SK-MEL-5 (cell line): ENCODE measurements at regions not wholly inside any gene's neighbourhood (a gene's known extent, or its start where the extent isn't known, plus 50 kb on each side); places are given as distances from the start of the nearest gene placed in this dataset.
A peak's percentile ranks its signal among the peaks of the same experiment; 100 is the strongest.

Experiments
- DNase-seq: peaks from one replicate; pipeline ENCODE4 v3.0.0-alpha.2; 2016; ENCODE audit warnings: low read depth, low spot score
- in situ Hi-C: cut with HindIII; loops from 2 replicates; pipeline ENCODE4 v1.10.0; 2016; ENCODE audit warnings: low sequenced_read_pairs, high pct_unique_total_duplicates, low pct_unique_long_range_greater_than_20kb

DNA sequence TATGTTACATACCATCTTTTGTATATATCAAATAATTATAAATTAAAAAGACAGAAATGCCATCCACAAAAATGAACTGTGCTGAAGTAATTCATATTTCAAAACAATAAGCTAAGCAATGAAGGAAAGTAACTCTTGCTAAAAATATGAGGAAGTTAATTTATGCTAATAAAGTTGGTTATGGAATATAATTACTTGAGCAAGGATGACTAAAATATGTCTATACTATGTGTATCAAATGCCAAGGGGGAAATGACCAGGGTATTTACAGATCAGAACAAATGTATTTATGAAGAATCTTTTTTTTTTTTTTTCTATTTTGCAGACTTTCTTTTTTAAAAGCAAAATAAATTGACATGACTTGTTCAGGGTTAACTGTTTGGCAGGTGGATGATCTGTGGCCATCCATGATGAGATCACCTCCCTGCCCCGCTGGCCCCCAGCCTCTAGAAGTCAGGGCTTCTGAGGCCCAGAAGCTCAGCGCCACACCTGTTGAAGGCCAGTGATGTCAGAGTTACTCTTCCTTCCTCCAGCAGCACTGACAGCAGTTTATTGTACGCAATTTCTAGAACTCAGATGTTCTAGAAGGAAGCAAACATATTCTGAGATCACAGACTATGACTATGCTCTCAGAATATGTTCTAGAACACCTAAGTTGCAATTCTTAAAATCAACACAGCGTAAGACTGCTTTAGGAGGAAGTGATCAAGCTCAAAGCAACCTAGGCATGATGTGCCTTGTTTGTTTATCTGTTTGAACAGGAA, 196.1 kb upstream of the KLF14 start:
- DNase-seq, result no peak
- in situ Hi-C loops, result no loop called here

DNA sequence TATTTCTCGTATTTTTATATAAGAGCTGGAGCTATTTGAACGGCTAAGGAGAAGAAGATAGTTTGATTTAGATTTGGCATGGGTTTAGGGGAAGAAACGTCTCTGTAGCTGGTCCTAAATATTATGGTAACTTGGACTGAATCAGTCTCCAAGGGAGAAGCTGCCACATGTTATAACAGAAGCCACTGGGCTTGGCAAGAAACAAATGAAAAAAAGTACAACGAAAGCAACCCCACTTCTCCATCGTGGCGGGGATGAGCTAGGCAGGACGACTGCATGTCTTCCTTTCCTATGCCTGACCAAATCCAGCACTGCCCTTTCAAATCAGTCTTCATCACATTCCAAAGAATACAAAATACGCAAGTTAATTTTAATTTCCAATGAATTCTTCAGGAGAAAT, 196.7 kb upstream of the KLF14 start:
- in situ Hi-C loops, result no loop called here
- no peak for DNase-seq

DNA sequence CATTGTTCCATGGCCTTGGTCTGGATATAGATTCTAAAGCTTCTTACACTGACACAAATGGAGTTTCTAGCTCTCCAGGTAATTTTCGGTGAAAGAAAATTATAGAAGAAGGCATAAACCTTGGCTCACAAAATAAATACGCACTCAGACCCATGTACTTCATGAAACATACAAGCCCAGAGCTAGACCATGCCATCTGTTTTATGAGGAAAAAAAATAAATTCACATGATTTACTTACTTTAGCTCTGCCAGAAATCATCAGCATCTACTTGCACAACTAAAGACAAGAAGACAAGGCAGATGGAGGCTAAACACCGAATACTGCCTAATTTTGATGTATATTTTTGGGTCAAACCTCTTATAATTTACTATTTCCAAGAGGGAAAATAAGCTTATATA, 197.4 kb upstream of the KLF14 start:
- DNase-seq, result no peak
- in situ Hi-C loops, result no loop called here

DNA sequence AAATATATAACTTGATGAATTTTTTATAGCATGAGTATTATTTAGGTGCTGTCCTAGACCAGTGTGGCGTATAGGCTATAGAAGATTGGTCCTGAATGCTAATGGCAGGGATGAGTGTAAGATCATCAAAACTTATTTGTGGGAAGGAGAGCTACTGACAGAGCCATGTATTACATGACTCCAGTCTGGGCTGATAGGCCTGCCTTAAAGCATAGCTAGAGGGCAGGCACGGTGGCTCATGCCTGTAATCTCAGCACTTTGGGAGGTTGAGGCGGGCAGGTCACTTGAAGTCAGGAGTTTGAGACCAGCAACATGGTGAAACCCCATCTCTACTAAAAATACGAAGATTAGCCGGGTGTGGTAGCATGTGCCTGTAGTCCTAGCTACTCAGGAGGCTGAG, 198.1 kb upstream of the KLF14 start:
- in situ Hi-C loops, result no loop called here
- DNase-seq, result no peak

DNA sequence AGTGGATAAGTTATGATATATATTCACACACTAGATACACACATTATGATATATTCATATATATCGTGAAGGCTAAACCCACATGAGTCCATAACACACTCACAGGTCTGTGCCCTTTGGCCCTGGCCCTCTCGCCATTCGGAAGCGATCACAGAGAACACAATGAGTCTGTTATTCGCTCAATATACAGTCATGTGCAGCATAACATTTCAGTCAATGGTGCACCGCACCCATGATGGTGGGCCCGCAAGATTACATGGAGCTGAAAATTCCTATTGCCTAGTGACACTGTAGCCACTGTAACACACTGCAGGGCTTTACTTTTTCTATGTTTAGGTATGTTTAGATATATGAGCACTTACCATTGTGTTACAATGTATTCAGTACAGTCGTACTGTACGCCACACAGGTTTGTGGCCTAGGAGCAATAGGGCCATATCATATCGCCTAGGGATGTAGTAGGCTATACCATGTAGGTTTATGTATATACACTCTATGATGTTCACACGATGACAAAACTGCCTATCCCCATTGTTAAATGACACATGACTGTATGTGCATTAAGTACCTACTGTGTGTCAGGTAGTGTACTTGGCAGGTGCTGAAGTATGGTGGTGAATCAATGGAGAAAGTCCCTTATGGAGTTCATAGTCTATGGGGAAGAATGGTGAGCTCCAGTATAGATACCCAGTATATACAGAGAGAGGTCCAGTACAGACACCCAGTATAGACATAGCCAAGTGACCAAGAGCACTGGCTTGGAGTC, 198.8 kb upstream of the KLF14 start:
- peak; percentile 84 for DNase-seq
- in situ Hi-C loops, result no loop called here

DNA sequence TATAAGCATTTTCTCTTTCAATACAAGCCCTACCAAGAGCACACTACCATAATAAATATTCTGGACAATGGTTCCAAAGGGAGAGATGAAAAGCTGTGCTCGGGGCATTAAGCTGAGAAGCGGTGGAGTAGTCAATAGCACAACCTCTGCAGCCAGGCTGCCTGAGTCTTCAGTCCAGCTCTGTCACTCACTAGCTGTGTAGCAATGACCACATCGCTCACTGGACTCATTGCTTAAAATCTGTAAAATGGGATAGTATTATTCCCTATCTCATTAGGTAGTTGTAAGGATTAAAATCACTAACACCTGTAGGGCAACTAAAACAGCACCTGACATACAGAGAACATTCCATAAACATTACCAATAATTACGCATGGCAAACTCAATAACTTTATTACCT, 199.9 kb upstream of the KLF14 start:
- no peak for DNase-seq
- in situ Hi-C loops, result no loop called here

DNA sequence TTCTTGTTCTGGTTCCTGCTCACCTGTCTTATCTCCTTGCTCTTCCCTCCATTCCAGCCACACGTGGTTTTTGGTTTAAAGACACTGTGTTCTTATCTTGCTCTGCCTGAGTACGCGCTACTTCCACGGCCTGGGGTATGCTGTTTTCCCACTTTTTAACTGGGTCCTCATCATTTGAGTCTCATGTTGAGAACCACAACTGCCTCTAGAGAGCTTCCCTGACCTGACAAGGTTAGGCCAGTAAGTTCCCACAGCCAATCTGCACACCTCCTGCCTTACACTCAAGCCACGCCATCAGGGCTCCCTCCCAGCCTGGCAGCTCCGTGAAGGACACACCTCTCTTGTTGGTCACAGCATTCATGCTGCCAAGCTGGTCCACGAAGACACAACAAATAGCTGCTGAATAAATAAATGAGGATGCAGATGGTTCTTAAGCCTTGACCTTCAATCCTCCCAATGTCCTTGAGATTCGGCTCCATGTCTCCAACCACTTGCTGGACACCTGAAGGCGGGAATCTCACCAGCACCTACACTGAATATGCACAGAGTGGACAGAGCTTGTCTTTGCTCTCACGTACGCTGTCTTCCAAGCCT, 201.7 kb upstream of the KLF14 start:
- DNase-seq, result no peak
- in situ Hi-C loops, result no loop called here

DNA sequence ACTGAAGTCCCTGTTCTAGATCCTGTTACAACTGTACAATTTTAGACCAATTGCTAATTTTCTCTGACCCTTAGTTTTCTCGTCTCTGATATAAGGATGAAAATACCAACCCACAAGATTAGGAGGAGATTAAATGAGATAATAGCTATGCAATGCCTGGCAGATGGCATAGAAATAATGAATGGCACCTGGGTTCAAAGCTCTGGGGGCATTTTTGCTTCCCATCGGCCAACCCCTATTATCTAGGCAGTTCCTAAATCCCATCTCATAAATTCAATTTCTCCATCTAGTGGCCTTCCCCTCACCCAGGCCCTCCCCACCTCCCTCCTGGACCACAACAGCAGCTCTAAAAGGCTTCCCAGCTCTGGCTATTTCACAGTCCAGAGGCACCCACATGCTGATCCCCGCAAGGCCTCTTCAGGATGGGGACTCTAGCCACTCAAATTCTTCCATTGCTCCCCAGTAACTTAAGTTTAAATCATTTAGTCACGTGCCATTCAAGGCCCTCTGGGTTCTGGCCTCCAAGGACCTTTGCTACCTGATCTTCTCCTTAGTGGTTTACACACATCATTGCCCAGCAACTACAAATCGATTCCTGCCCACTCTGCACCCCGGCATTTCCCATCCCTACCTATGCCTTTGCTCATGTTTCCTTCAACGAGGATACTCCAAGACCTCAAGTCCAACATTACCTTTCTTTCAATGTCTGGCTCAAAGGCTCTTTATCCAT, 202.4 kb upstream of the KLF14 start:
- in situ Hi-C loops, result no loop called here
- DNase-seq, result no peak

DNA sequence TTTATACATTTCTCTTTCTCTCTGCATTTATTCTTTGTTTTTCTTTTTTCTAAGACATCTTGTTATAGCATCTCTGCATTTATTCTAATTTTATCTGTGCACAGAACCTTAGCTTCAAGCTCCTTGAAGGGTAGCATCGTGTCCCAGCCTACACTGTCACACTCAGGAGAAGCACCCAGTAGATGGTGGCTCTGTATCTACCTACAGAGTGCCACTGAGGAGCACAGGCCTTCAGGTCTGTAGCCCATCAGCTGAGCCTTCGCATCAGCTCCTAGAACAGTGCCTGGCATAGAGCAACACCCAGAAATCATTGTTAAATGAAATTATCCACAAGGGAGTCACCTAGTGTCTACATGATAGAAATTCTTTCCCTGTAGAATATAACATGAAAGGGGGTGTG, 203.0 kb upstream of the KLF14 start:
- in situ Hi-C loops, result no loop called here
- DNase-seq, result no peak

DNA sequence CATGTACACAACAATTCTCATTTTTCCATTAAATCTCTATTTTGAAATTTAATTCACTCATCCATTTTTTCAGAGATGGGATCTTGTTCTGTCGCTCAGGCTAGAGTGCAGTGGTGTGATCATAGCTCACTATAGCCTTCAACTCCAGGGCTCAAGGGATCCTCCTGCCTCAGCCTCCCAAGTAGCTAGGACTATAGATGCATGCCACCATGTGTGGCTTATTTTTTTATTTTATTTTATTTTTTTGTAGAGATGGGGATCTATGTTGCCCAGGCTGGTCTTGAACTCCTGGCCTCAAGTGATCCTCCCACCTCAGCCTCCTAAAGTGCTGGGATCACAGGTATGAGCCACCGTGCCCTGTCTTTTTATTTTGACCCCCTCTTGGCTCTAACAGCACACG, 203.8 kb upstream of the KLF14 start:
- DNase-seq, result no peak
- in situ Hi-C loops, result no loop called here

DNA sequence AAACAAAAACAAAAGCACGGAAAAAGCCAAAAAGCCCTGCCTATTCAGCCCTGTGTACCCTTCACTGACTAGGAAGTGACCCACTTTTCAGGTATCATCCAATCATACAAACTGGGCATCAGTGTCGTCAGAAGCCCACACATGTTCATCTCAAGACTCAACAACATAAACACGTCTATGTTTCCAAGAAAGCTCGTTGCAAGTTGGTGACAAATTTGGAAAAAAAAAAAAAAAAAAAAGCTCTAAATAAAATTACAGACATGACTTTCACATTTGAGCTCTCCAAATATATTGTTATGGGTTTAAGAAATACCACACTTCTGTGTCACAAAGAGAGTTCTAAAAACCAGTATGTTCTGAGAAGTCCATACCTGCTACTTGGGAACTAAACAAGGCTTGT, 204.7 kb upstream of the KLF14 start:
- no peak for DNase-seq
- in situ Hi-C loops, result no loop called here

DNA sequence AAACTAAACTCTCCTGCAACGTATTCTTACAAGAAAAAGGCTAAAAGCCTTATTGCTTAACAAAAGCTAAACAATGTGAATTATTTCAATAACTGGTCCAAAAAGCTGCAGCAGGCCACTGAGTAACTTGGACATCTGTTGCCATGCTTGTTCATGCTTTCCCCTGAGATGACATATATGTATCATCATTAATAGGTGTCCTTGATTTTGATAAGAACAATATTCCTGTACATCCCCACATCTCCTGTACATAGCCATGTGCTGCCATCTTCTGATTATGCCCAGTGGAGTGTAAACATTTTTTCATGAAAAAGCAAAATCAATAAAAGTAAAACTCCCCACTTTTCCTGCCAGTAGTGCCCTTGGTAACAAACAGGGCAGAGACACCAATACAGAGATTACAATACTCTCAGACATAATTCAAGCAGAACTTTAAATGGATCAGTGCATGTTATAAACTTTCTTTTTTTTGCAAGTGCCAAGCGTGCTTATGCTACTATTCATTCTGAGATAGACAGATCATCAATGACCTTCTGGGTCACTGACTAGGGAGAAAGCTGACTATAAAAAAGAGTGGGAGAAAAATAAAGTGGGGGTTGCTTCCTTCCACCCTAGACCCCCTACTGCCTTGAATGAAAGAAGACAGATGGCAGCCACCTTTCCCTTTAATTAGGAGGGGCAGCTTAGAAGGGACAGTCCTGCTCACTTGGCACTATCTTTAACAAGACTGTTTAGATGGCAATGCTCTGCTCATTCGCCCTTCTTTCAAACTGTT, 205.5 kb upstream of the KLF14 start:
- in situ Hi-C loops, result no loop called here
- no peak for DNase-seq

DNA sequence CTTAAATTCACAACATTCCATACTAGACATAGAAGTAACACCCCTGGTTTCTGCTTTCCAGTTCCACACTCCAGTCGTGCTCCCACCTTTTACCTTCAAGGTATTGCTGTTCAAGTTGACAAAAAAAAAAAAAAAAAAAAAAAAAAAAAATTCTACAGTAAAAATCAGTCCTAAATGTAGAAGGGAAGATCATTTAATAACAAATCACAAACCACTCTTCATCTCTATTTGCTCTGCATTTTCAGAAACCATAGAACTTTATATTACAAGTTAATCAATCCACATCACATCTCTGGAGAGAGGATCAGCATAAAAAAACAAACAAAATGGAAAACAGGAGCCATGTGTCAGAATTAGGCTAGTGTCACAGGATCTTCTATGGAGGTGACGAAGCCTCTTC, 206.3 kb upstream of the KLF14 start:
- in situ Hi-C loops, result no loop called here

DNA sequence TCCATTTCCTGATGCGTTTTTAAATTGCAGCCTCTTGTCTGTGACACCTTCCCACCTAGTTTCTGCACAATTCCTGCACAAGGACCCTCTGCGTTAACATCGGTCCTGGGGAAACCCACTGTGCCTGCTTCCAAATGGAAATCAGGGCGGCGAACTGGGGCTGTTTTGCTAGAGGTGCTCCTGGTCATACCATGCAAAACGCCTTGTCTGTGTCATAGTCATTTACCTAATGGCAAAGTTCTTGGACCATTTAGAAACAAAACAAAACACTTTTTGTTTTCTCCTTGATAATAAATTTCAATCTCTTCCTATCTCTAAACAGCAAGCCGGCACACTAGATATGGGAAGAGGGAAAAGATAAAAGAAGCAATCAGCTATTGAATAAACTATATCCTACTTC, 206.9 kb upstream of the KLF14 start:
- DNase-seq, result peak; percentile 52
- in situ Hi-C loops, result no loop called here

More for the DNA sequence above, 206.3 kb upstream of the KLF14 start:
- DNase-seq, result no peak

DNA sequence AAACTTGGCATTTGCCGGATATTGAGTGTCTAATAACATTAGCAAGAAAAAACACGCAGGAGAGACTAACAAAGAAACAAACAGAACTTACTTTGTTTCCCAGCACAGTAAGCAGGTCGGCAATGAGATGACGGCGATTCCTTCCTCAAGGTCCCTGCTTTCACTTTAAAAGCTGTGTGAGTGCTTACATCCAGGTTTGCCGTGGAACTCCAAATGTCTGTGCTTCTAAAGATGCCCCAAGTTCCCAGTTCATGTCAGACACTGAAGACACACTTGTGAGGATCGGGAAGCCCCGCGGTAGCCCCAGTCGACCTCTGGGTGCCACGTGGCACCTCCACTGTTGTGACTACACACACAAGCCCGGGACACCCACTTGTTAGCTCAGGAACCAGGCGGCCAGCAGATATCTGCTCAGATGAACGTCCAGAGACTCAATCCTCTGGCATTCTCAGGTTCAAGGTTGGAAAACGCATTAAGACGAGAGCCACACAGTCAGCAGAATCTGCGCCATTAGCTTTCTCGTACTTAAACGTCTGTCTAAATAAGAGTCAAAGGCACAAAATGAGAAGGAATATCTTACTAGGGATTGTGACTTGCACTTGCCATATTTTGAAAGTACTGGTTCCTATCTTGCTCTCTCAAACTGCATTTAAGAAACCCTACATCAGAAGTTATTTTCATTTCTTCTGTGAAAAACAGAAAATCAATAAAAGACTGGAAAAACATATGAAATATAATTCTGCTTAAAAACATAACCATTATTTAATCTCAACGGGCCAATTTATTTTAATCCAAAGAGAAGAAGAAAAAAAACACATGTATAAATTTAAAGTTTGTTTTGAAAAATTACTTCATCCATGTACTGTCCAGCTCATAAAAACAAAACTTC, 207.6 kb upstream of the KLF14 start:
- peak; percentile 86 for DNase-seq
- in situ Hi-C loops, result no loop called here

DNA sequence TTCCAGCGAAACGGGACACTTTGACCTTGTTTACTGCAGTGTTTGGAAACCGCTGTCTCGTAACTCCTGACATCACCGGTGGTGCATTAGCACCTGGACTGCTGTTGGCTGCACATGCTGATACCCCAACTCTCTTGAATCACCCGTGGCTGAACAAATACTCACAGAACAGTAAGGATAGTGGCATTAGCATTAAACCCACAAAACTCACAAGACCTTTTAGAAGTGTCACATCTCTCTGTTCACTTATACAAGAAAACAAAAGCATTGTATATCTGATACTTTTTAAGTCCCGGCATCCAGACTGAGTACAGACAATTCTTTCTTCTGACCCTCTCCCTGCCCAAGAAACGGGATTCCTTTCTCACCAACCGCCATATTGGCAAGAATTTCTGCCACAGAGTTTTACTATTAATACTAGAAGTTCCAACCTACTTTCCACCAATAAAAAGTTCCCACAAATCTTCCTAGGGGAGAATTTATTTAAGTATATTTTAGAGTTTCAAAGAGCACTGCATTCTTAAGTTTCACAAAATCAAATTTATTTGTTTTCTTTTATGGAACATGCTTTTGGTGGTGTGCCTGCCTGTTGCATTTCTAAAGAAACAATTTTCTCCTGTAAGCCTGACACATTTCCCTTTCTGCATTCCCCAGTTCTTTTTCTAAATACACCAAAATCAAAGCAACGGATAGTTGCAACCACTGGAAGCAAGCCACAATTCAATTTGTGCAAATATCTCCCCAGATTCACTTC, 208.4 kb upstream of the KLF14 start:
- in situ Hi-C loops, result no loop called here
- DNase-seq, result peak; percentile 73
